Testis (tissue), 2 donors: ENCODE measurements at regions not wholly inside any gene's neighbourhood (a gene's known extent, or its start where the extent isn't known, plus 50 kb on each side); places are given as distances from the start of the nearest gene placed in this dataset.

Experiments used
- POLR2A ChIP-seq: fragments of 450-650 bp; IDR thresholded peaks from one replicate; pipeline ENCODE4 v1.6.1; 2017; ENCODE audit warnings: antibody characterized with exemption, mild to moderate bottlenecking, moderate library complexity
- TF ChIP-seq, protein P1 (sequence below), 3 experiments: fragments of 450-650 bp in 2 of 3; fragments of 200-600 bp in 1 of 3; sonication (generic) in 1 of 3; IDR thresholded peaks; one replicate each; pipeline ENCODE4 v1.5.1; 2016 to 2019; ENCODE audit warnings: antibody characterized with exemption in 3 of 3, mild to moderate bottlenecking in 2 of 3, moderate library complexity in 1 of 3

DNA sequence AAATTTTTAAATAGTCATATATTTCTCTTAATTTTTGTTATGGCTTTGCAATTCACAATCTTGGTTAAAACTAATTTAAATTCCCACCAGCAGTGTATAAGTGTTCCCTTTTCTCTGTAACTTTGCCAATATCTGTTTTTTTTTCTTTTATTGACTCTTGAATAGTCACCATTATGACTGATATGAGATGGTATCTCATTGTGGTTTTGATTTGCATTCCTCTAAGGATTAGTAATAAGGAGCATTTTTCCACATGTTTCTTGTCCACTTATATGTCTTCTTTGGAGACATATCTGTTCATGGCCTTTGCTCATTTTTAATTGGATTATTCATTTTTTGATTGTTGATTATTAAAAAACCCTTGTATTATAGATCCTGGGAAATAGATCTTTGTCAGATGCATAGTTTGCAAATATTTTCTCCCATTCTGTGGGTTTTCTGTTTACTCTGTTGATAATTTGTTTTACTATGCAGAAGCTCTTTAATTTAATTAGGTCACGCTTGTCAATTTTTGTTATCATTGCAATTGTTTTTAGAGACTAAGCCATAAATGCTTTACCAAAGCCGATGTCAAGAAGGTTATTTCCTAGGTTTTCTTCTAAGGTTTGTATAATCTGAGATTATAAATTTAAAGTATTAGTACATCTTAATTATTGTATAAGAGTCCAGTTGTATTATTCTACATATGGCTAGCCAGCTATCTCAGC, 610.9 kb downstream of the CHSY3 start:
- TF ChIP-seq, protein P1, sequence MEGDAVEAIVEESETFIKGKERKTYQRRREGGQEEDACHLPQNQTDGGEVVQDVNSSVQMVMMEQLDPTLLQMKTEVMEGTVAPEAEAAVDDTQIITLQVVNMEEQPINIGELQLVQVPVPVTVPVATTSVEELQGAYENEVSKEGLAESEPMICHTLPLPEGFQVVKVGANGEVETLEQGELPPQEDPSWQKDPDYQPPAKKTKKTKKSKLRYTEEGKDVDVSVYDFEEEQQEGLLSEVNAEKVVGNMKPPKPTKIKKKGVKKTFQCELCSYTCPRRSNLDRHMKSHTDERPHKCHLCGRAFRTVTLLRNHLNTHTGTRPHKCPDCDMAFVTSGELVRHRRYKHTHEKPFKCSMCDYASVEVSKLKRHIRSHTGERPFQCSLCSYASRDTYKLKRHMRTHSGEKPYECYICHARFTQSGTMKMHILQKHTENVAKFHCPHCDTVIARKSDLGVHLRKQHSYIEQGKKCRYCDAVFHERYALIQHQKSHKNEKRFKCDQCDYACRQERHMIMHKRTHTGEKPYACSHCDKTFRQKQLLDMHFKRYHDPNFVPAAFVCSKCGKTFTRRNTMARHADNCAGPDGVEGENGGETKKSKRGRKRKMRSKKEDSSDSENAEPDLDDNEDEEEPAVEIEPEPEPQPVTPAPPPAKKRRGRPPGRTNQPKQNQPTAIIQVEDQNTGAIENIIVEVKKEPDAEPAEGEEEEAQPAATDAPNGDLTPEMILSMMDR (IDR thresholded peaks at IDR 0.05): no peak
- no peak for TF ChIP-seq POLR2A
